GM12874 (cell line): ENCODE measurements at regions not wholly inside any gene's neighbourhood (a gene's known extent, or its start where the extent isn't known, plus 50 kb on each side); places are given as distances from the start of the nearest gene placed in this dataset.

Experiments
- CTCF ChIP-seq: IDR thresholded peaks from 2 replicates; pipeline ENCODE4 v1.5.1; 2011; ENCODE audit warnings: low read depth, mild to moderate bottlenecking, control low read depth, low read length, moderate library complexity; ENCODE audit not compliant: insufficient read depth

GRCh38 chr14:101030586-101030985, 127.1 kb upstream of the RTL1 start:
- no peak for TF ChIP-seq CTCF

- TF ChIP-seq CTCF = no peak
Observed at GRCh38 chr14:101031186-101031585, 127.7 kb upstream of the RTL1 start.

DNA sequence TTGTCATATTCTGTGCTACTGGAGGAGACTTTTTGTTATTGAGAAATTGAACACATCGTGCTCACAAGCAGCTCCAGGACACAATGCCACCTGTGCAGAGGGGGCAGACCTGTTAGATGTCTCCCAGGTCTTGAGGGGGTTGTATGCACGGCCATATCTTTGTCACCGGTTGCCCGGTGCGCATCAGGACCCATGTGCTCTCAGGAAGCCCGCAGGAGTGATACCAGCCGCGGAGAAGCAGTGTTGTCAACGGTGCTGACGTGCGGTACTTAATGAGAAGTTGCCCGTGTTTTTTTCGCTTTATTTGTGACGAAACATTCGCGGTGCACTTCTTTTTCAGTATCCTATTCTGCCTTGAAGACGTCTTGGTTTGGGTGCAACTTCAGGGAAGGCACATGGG, 128.2 kb upstream of the RTL1 start:
- TF ChIP-seq CTCF = no peak

DNA sequence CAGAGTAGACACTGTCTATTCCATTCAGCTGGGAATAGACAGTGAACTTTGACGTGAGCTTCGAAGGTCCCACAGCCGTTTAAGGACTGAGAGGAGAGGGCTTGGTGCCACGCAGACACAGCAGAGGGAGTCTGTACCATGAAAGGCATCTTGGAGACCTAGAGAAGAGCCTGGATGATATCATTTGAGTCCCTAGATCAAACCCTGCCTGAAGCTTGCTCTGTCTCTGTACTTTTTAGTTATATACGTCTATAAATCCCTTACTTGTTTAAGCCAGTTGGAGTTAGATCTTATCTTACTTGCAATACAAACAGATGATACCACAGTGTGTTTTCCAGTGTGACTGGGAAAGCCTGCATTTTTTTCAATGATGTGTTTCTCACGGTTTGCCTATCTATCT, 128.9 kb upstream of the RTL1 start:
- no peak for TF ChIP-seq CTCF

DNA sequence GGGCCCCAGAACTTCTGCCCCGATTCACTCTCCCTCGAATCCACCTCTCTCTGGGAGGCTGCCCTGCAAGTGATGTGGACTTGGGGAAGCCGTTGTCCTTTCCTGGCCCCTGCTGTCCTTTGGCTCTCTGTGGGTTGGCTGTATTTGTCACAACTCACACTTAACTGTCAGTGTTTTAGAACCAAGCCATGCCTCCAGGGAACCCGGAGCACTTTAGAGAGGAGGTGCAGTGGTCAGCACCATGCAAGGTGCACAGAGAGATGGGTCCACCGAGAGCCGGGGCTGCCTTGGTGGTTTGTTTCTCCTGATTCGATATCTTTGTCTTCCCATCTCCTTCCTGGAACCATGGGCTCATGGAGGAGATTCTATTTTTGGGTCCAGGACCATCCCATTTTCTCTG, 129.5 kb upstream of the RTL1 start:
- no peak for TF ChIP-seq CTCF

DNA sequence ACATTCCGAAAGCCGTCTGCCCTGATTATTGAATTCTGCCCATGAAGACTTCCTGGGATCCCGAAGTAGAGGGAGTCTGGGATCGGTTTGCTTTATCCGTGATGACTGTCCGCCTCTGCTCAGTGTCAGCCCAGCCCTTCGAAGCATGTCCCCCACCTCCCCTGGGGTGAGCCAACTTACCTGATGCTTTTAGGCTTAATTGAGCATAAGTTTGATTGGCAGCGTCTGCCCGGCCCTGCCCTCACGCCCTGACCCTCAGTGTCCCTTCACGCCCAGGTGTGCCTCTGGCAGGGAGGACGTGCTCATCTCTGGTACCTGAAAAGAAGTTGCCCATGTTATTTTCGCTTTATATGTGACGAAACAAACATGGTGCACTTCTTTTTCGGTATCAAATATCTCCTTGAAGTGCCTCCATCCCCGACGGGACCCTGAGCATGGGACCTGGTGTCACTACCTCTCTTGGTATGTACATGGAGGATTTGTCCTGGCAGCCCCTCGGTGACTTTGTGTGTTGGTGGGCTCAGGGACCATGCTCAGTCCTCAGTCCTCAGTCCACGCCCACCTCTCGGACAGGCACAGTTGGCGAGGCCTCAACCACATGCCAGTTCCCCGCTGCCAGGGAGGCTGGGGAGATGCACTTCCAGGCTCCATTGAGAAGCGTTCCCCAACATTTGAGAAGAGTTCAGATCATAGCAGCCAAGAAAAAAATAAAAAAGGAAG, 130.1 kb upstream of the RTL1 start:
- TF ChIP-seq CTCF = no peak

DNA sequence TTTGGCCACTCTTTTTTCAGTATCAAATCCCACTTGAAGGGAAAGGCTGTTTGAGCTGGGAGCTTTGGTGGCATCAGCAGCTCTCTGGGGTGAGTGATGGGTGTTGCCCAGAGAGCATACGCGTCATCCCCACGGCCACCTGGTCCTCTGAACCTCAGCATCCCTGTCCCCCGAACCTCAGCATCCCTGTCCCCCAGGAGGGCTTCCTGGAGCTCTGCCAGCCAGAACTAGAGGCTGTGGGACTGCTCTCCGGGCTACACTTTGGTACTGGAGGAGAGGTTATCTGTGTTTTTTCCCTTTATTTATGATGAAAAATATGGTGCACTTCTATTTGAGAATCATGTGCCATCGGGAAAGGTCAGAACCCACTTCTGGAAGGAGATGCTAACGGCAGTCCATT, 131.5 kb upstream of the RTL1 start:
- TF ChIP-seq CTCF = no peak
